Lower leg skin (tissue), 3 donors: ENCODE measurements at regions not wholly inside any gene's neighbourhood (a gene's known extent, or its start where the extent isn't known, plus 50 kb on each side); places are given as distances from the start of the nearest gene placed in this dataset.

Experiments used
- POLR2A ChIP-seq, 2 donors: fragments of 450-650 bp; IDR thresholded peaks; one replicate each; pipeline ENCODE4 v1.6.1; 2016 to 2017; ENCODE audit warnings: antibody characterized with exemption in 2 of 2, mild to moderate bottlenecking in 1 of 2, moderate library complexity in 1 of 2
- TF ChIP-seq, protein P1 (sequence below), 3 donors: fragments of 450-650 bp; IDR thresholded peaks; one replicate each; pipeline ENCODE4 v1.5.1; 2016; ENCODE audit warnings: antibody characterized with exemption in 3 of 3, mild to moderate bottlenecking in 3 of 3, moderate library complexity in 2 of 3

DNA sequence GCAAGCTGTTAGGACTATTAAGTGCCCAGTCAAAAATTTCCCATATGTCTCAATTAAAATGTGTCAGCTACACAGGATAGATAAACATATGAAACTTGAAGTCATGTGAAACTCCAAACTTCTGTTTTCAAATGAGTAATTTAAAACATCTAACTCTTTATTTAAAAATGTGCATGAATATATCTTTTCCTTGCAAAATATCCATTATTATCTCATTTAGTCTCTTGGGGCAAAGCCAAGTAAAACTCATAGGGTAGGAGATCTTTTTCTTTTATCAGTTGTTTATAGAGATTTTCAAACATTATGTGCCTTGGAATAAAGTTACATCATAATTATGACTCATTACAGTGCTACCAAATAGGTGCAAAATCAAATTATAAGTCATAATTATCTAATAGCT lies 2020.1 kb upstream of the PRR20A start:
- TF ChIP-seq, protein P1, sequence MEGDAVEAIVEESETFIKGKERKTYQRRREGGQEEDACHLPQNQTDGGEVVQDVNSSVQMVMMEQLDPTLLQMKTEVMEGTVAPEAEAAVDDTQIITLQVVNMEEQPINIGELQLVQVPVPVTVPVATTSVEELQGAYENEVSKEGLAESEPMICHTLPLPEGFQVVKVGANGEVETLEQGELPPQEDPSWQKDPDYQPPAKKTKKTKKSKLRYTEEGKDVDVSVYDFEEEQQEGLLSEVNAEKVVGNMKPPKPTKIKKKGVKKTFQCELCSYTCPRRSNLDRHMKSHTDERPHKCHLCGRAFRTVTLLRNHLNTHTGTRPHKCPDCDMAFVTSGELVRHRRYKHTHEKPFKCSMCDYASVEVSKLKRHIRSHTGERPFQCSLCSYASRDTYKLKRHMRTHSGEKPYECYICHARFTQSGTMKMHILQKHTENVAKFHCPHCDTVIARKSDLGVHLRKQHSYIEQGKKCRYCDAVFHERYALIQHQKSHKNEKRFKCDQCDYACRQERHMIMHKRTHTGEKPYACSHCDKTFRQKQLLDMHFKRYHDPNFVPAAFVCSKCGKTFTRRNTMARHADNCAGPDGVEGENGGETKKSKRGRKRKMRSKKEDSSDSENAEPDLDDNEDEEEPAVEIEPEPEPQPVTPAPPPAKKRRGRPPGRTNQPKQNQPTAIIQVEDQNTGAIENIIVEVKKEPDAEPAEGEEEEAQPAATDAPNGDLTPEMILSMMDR (IDR thresholded peaks at IDR 0.05): no peak
- TF ChIP-seq POLR2A (IDR thresholded peaks at IDR 0.05): no peak
